ENCODE measurements at regions not wholly inside any gene's neighbourhood (a gene's known extent, or its start where the extent isn't known, plus 50 kb on each side); places are given as distances from the start of the nearest gene placed in this dataset.

GRCh38 chr4:100049872-100050271, 99.8 kb upstream of the H2AZ1 start:
- FAIRE-seq: no peak
- TF ChIP-seq CTCF (IDR thresholded peaks at IDR 0.05; ENCODE audit: insufficient read depth, low read length, severe bottlenecking): no peak
- Histone ChIP-seq H3K4me3 (ENCODE audit: low read depth, low read length) (no peak overlapping the region), H3K36me3 (ENCODE audit: control insufficient read depth, insufficient read depth, low read length) (no peaks in the 10 kb centered on the region), H3K27me3 (ENCODE audit: control insufficient read depth, insufficient read depth, low read length) (no peaks in the 10 kb centered on the region)
- peak; percentile 64 for DNase-seq (ENCODE audit: low read depth)

- no peak for DNase-seq (ENCODE audit: low read depth)
- no peak for FAIRE-seq
- Histone ChIP-seq H3K27me3 (ENCODE audit: control insufficient read depth, insufficient read depth, low read length) (no peaks in the 10 kb centered on the region), H3K4me3 (ENCODE audit: low read depth, low read length) (no peak overlapping the region), H3K36me3 (ENCODE audit: control insufficient read depth, insufficient read depth, low read length) (no peaks in the 10 kb centered on the region)
- no peak for TF ChIP-seq CTCF (IDR thresholded peaks at IDR 0.05; ENCODE audit: insufficient read depth, low read length, severe bottlenecking)
Measured at GRCh38 chr4:100042711-100043110, 92.6 kb upstream of the H2AZ1 start.

DNA sequence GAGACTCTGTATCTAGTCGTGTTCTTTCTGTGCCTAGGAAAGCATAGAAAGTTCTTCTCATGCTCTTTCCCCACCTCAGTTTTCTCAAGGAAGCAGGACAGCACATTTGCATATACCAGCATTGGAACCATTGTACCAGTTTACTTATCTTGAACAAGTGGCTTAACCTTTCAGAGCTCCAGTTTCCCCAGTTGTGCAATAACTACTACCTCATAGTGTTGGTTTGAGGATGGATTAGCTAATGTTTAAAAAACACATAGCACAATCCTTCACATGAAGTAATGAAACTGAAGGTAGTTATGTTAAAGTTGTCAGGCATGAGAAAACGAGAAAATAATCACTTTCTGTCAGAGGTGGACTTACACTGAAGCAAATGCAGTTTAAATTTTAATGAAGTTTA, 92.2 kb upstream of the H2AZ1 start:
- Histone ChIP-seq H3K27me3 (ENCODE audit: control insufficient read depth, insufficient read depth, low read length) (no peaks in the 10 kb centered on the region), H3K36me3 (ENCODE audit: control insufficient read depth, insufficient read depth, low read length) (no peaks in the 10 kb centered on the region), H3K4me3 (ENCODE audit: low read depth, low read length) (no peak overlapping the region)
- TF ChIP-seq CTCF (IDR thresholded peaks at IDR 0.05; ENCODE audit: insufficient read depth, low read length, severe bottlenecking): no peak
- DNase-seq (ENCODE audit: low read depth): peak; percentile 44
- no peak for FAIRE-seq

DNA sequence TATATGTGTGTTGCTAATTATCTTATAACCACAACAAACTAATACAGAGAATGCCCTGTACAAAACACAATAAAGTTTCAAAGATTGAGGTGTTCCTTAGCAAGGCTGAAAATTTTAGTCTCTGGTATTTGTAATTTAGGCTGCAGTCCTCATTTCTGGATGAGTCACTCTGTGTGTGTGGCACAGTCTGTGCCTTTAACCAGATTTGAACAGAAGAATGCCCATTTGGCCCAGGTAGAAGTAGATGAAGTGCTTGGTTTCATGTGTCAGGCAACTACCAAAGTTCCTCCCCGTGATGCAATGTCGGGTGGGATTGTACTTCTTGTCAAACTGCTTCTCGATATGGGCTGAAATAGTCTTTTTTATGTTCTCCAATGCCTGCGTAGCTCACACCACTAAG, 91.6 kb upstream of the H2AZ1 start:
- no peak overlapping the region for H3K4me3 ChIP-seq (ENCODE audit: low read depth, low read length)
- DNase-seq (ENCODE audit: low read depth) (peak; percentile 25), FAIRE-seq (no peak)
- H3K27me3 ChIP-seq (ENCODE audit: control insufficient read depth, insufficient read depth, low read length): no peaks in the 10 kb centered on the region
- H3K36me3 ChIP-seq (ENCODE audit: control insufficient read depth, insufficient read depth, low read length): no peaks in the 10 kb centered on the region
- TF ChIP-seq CTCF (IDR thresholded peaks at IDR 0.05; ENCODE audit: insufficient read depth, low read length, severe bottlenecking): no peak

DNA sequence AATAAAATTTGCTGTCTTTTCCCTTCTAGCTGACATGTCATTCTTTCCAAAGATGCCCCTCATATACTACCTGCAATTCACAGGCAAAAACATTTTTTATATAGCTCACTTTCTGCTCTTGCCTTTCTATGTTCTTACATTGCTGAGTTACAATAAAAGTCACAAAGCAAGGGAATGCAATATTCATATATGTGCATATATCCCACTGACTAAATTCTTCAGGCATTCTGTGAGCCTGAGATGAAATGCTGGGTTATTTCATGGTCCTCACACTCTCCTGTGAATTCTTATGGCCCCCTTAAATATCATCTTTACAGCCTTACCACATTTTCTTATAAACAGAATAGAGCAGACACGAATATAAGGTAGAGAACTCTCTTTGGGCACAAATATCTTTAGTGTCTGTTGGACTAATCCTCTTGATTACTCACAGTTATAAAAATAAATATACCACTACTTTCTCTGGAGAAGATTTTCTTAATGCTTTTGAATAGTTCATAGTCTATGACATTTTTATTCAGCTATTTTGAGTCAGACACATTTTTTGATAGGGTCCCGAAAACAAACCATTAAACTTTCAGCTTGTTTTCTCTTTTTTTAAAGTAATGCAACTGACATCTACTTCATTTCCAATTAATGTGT, 84.1 kb upstream of the H2AZ1 start:
- TF ChIP-seq CTCF (IDR thresholded peaks at IDR 0.05; ENCODE audit: insufficient read depth, low read length, severe bottlenecking): no peak
- no peak for FAIRE-seq

GRCh38 chr4:100026066-100026465, 76.0 kb upstream of the H2AZ1 start:
- H3K4me3 ChIP-seq (ENCODE audit: low read depth, low read length): no peak overlapping the region
- DNase-seq (ENCODE audit: low read depth) (no peak), FAIRE-seq (no peak)
- no peak for TF ChIP-seq CTCF (IDR thresholded peaks at IDR 0.05; ENCODE audit: insufficient read depth, low read length, severe bottlenecking)
- H3K27me3 ChIP-seq (ENCODE audit: control insufficient read depth, insufficient read depth, low read length): no peaks in the 10 kb centered on the region
- H3K36me3 ChIP-seq (ENCODE audit: control insufficient read depth, insufficient read depth, low read length): no peaks in the 10 kb centered on the region

More for the DNA sequence above, 84.1 kb upstream of the H2AZ1 start:
- Histone ChIP-seq H3K36me3 (ENCODE audit: control insufficient read depth, insufficient read depth, low read length) (no peaks in the 10 kb centered on the region), H3K27me3 (ENCODE audit: control insufficient read depth, insufficient read depth, low read length) (no peaks in the 10 kb centered on the region), H3K4me3 (ENCODE audit: low read depth, low read length) (no peak overlapping the region)
- DNase-seq (ENCODE audit: low read depth): no peak
